IMR-90 (cell line): ENCODE measurements at regions not wholly inside any gene's neighbourhood (a gene's known extent, or its start where the extent isn't known, plus 50 kb on each side); places are given as distances from the start of the nearest gene placed in this dataset.

Experiments
- BHLHE40 ChIP-seq: fragments of 150-350 bp; IDR thresholded peaks from 2 replicates; pipeline ENCODE4 v1.6.1; 2016; ENCODE audit warnings: mild to moderate bottlenecking, low read depth, low read length
- CEBPB ChIP-seq: IDR thresholded peaks from 2 replicates; pipeline ENCODE4 v1.6.1; 2012; ENCODE audit warnings: low read depth, low read length, improper control_type of control experiment
- POLR2A ChIP-seq: IDR thresholded peaks from 2 replicates; pipeline ENCODE4 v1.6.1; 2012; ENCODE audit warnings: mild to moderate bottlenecking, low read depth, low read length
- RAD21 ChIP-seq: IDR thresholded peaks from 2 replicates; pipeline ENCODE4 v1.6.1; 2012; ENCODE audit warnings: low read length, improper control_type of control experiment
- SMC3 ChIP-seq: fragments of 150-350 bp; IDR thresholded peaks from 2 replicates; pipeline ENCODE4 v1.6.1; 2016; ENCODE audit warnings: low read depth, mild to moderate bottlenecking, antibody characterized with exemption, low read length, moderate library complexity
- TF ChIP-seq, protein P1 (sequence below): conservative IDR thresholded peaks from 2 replicates; pipeline ENCODE4 v1.5.1; 2012; ENCODE audit warnings: mild to moderate bottlenecking, low read depth, low read length, improper control_type of control experiment
- TF ChIP-seq, protein P2 (sequence below): fragments of 150-350 bp; IDR thresholded peaks from 2 replicates; pipeline ENCODE4 v1.6.1; 2017; ENCODE audit warnings: mild to moderate bottlenecking, antibody characterized with exemption, low read length, low read depth

DNA sequence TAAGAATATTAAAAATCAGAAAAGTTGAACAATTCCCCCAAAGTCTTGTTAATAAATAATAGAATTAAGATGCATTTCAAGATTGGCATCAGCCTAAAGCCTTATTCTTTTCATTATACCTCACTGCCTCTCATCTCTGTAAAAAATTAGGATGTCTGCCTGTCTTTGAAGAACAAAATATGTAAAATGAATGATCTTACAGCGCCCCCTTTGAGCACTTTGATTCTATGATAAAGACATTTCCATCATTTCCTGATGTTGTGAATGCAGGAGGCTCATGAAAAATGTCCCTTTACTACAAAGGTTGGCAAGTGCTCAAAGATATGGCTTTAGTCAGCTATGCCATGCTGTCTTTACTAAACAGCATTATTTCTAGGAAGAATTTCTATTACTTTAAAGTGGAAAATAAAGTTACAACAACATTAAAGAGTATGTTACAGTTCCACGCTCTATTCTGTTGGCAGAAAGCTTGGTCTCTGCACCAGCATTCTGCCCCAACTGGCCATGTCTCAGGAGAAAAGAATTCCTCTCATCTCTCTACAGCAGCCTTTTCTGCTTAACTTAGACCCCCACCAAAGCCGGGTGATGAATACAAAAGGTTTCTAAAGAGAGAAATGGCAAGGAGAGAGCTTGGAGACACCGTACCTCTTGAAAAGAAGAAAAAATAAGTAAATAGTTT lies 95.1 kb downstream of the LLPH start:
- TF ChIP-seq, protein P1, sequence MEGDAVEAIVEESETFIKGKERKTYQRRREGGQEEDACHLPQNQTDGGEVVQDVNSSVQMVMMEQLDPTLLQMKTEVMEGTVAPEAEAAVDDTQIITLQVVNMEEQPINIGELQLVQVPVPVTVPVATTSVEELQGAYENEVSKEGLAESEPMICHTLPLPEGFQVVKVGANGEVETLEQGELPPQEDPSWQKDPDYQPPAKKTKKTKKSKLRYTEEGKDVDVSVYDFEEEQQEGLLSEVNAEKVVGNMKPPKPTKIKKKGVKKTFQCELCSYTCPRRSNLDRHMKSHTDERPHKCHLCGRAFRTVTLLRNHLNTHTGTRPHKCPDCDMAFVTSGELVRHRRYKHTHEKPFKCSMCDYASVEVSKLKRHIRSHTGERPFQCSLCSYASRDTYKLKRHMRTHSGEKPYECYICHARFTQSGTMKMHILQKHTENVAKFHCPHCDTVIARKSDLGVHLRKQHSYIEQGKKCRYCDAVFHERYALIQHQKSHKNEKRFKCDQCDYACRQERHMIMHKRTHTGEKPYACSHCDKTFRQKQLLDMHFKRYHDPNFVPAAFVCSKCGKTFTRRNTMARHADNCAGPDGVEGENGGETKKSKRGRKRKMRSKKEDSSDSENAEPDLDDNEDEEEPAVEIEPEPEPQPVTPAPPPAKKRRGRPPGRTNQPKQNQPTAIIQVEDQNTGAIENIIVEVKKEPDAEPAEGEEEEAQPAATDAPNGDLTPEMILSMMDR: peak; percentile 56
- TF ChIP-seq, protein P2, sequence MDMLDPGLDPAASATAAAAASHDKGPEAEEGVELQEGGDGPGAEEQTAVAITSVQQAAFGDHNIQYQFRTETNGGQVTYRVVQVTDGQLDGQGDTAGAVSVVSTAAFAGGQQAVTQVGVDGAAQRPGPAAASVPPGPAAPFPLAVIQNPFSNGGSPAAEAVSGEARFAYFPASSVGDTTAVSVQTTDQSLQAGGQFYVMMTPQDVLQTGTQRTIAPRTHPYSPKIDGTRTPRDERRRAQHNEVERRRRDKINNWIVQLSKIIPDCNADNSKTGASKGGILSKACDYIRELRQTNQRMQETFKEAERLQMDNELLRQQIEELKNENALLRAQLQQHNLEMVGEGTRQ: no peak
- TF ChIP-seq CEBPB (no peak), SMC3 (peak; percentile 25; the same call in 1 of the 2 replicates), POLR2A (no peak), BHLHE40 (no peak), RAD21 (peak; percentile 53)
